Calu3 (cell line): ENCODE measurements at regions not wholly inside any gene's neighbourhood (a gene's known extent, or its start where the extent isn't known, plus 50 kb on each side); places are given as distances from the start of the nearest gene placed in this dataset.

Experiments
- BruUV-seq: library from RNA; stranded (reverse); fragments of 400-500 nt; replicated peaks from 2 replicates; lab custom pipeline; 2021; lab: Mats Ljungman, UMichigan
- CTCF ChIA-PET: fragments of 300-600 bp; sonication (Branson Sonifier 250); formaldehyde crosslinking; loops from one replicate; lab custom pipeline; 2022; ENCODE audit warnings: antibody characterized with exemption; lab: Charles Lee
- DNase-seq: peaks from one replicate; pipeline ENCODE4 v3.0.0; 2022
- H3K27ac Mint-ChIP-seq: one replicate; pipeline ENCODE4 v1.8.0; 2022; ENCODE audit warnings: mixed read lengths; ENCODE audit not compliant: unreplicated experiment
- H3K27me3 Mint-ChIP-seq: one replicate; pipeline ENCODE4 v1.8.0; 2022; ENCODE audit warnings: mixed read lengths; ENCODE audit not compliant: unreplicated experiment
- H3K36me3 Mint-ChIP-seq: one replicate; pipeline ENCODE4 v1.8.0; 2022; ENCODE audit warnings: mild to moderate bottlenecking, moderate library complexity, mixed read lengths; ENCODE audit not compliant: insufficient read depth, unreplicated experiment
- H3K4me1 Mint-ChIP-seq: one replicate; pipeline ENCODE4 v1.8.0; 2022; ENCODE audit warnings: mild to moderate bottlenecking, low read depth, mixed read lengths; ENCODE audit not compliant: unreplicated experiment
- H3K4me3 Mint-ChIP-seq: one replicate; pipeline ENCODE4 v1.8.0; 2022; ENCODE audit warnings: mild to moderate bottlenecking, low read depth, moderate library complexity, mixed read lengths; ENCODE audit not compliant: unreplicated experiment
- H3K9me3 Mint-ChIP-seq: one replicate; pipeline ENCODE4 v1.8.0; 2022; ENCODE audit warnings: low read depth, mixed read lengths; ENCODE audit not compliant: unreplicated experiment
- CTCF ChIP-seq: fragments of 200-600 bp; IDR thresholded peaks from one replicate; pipeline ENCODE4 v1.8.0; 2022; ENCODE audit warnings: antibody characterized with exemption; ENCODE audit not compliant: unreplicated experiment
- intact Hi-C: fragments of 100-400 bp; cut with micrococcal nuclease; formaldehyde crosslinking; loops from one replicate; pipeline ENCODE4 v1.10.0; 2022; ENCODE audit not compliant: unreplicated experiment

GRCh38 chr17:55889271-55889670 is 138.4 kb downstream of the PCTP start:
- CTCF ChIA-PET, result no interaction called here
- intact Hi-C loops, result no loop called here
- Mint-ChIP-seq H3K4me1 (no peaks in the 10 kb centered on the region), H3K27me3 (peaks cover 43% of the 10 kb centered on the region), H3K4me3 (no peak overlapping the region), H3K36me3 (no peaks in the 10 kb centered on the region), H3K27ac (no peak overlapping the region), H3K9me3 (no peaks in the 10 kb centered on the region)
- no peak for DNase-seq
- BruUV-seq, result no TSS peak
- no peak for TF ChIP-seq CTCF

- no peak overlapping the region for H3K27ac Mint-ChIP-seq
- no TSS peak for BruUV-seq
- CTCF ChIA-PET, result no interaction called here
- H3K9me3 Mint-ChIP-seq, result no peaks in the 10 kb centered on the region
- no peak for DNase-seq
- H3K27me3 Mint-ChIP-seq, result peaks cover 18% of the 10 kb centered on the region
- H3K4me3 Mint-ChIP-seq, result no peak overlapping the region
- no peak for TF ChIP-seq CTCF
- no peaks in the 10 kb centered on the region for H3K36me3 Mint-ChIP-seq
- intact Hi-C loops, result no loop called here
- no peaks in the 10 kb centered on the region for H3K4me1 Mint-ChIP-seq
Observed at GRCh38 chr17:55895112-55895759, 144.4 kb downstream of the PCTP start.

- CTCF ChIA-PET, result no interaction called here
- Mint-ChIP-seq H3K4me3 (no peak overlapping the region), H3K4me1 (no peaks in the 10 kb centered on the region), H3K27ac (no peak overlapping the region), H3K9me3 (no peaks in the 10 kb centered on the region), H3K27me3 (peaks cover 17% of the 10 kb centered on the region), H3K36me3 (no peaks in the 10 kb centered on the region)
- intact Hi-C loops, result no loop called here
- DNase-seq, result no peak
- TF ChIP-seq CTCF, result no peak
- no TSS peak for BruUV-seq
Observed at GRCh38 chr17:55897301-55897700, 146.4 kb downstream of the PCTP start.

GRCh38 chr17:55898195-55898594 is 147.3 kb downstream of the PCTP start:
- TF ChIP-seq CTCF, result no peak
- Mint-ChIP-seq H3K4me1 (no peaks in the 10 kb centered on the region), H3K36me3 (no peaks in the 10 kb centered on the region), H3K4me3 (no peak overlapping the region), H3K27ac (no peak overlapping the region), H3K27me3 (peaks cover 26% of the 10 kb centered on the region), H3K9me3 (no peaks in the 10 kb centered on the region)
- no TSS peak for BruUV-seq
- no peak for DNase-seq
- intact Hi-C loops, result no loop called here
- CTCF ChIA-PET, result no interaction called here
